RKO (cell line): ENCODE measurements at regions not wholly inside any gene's neighbourhood (a gene's known extent, or its start where the extent isn't known, plus 50 kb on each side); places are given as distances from the start of the nearest gene placed in this dataset.

ENCODE experiments used
- DNase-seq: peaks from one replicate; pipeline ENCODE4 v3.0.0-alpha.2; 2016; ENCODE audit warnings: low spot score

DNA sequence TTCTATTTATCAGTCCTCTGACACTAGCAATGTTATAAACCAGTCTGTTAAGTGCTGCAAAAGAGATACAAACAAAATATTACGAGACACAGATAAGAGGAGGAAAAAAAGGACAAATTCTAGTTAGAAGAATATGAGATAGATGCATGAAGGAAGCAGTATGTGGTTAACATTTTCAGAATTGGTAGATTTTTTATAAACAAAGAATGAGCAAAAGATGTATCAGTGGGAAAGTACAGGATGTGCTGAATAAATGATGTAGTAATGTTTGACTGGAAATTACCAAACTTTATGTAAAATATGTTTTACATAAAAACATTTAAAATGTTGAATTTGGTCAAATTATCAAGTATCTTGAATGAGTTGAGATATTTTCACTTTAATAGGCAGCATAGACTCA, 574.2 kb downstream of the NUF2 start:
- DNase-seq = no peak

DNA sequence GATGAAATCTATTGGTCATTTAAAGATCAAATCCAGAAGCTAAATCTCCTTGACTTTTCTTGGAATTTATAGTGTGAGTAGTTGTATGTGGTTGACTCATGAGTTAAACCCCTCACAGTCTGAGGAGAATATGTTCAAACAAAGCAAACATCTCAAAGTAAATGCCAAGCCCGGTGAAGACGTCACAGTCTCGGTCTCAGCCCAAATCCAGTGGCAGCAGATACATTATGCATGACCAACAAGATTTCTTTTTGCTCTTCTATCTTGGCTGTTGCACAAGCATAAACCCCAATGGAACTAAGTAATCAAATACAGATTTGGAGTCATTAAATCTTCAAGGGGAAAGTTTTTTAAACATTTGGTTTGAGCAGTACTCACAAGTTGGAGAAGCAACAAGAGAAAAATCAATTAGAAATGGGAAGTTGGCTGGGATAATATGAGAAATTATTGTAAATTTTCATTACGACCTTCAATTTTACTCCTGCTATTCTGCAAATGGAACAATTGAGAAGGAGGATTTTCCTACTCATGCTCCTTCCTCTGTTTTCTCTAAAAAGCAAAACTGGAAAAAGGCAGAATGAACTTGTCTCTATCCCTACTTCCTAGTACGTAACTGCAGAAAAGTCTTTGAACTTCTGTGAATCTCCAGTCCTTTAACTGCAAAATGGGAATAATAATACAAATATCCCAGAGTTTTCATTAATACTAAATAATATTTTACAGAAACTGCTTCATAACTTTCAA, 575.8 kb downstream of the NUF2 start:
- no peak for DNase-seq

DNA sequence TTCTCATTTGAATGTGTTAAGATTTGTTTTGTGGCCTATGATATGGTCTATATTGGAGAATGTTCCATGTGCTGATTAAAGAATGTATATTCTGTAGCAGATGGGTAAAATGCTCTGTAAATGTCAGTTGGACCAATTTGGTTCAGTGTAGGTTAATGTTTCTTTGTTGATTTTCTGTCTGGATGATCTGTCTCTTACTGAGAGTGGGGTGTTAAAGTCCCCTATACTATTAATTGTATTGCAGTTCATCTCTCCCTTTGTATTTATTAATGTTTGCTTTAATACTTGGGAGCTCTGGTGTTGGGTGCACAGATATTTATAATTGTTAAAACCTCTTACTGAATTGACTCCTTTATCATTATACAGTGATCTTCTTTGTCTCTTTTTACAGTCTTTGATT, 584.5 kb downstream of the NUF2 start:
- DNase-seq = no peak

DNA sequence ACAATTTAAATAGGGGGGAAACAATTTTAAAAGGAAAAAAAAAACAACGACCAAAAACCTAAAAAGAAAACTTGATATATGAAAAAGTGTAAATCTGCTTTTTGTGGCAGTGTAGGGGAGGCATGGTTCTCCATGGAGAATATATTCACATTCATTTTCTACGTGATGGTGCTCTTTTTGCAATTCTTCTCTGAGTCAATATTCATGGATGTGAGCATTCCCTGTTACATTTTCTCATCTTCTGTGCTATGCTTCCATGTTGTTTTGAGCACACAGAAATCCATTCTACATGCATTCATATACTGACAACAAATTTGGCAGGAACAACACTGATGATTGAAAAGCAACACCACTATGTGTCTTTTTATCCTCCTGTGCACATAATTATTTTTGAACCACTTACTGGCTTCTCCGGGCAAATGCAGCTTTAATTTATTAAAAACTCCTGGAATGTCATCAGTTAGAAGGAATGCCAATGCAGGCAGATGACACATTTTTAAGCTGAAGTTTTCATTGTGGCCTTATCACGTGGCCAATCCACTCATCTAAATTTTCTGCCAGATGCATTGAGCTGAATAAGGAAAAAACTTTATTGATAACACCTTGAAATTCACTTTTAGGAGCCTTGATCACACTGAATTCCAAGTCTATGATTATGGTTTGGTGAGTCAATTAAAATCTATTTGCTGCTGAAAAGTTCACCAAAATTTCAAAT, 590.6 kb downstream of the NUF2 start:
- no peak for DNase-seq

DNA sequence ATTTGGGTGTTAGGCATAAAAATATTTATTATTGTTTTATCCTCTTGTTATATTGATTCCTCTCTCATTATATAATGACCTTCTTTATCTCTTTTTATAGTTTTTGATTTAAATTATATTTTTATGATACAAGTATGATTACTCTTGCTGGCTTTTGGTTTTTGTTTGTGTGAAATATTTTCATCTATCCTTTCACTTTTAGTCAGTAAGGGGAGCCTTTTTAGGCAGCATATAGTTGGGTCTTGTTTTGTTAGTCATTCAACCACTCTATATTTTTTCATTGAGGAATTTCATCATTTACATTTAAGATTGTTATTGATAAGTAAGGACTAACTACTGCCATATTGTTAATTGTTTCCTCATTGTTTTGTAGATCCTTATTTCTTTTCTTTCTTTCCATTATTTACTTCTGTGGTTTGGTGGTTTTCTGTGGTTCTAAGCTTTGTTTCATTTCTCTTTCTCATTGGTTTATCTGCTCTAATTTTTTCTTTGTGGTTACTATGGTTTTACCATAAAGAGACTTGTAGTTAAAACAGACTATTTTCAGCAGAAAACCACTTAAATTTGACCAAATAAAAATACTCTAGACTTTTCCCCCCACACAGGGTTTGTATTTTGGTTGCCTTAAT, 593.1 kb downstream of the NUF2 start:
- DNase-seq = no peak

DNA sequence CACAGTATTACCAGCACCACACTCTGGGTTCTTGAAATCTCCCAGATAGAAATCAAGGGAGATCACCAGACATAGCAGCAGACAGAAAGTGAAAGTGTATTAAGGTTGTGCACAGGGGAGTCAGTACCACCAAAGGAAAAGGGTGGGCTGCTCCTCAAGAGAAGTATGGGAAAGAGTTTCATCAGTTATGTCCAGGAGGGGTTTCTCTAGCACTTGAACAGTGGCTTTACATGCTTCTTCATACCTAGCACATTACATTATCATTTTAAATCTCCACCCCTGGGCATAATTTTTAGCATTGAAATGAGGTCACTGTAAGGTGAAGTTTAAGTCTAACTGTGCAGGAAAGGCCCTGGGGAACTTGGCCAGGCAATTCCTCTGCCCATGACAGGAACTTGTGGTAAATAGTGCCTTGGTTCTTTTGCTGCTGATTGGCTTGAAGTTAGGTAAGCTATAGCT, 601.0 kb downstream of the NUF2 start:
- DNase-seq = no peak

DNA sequence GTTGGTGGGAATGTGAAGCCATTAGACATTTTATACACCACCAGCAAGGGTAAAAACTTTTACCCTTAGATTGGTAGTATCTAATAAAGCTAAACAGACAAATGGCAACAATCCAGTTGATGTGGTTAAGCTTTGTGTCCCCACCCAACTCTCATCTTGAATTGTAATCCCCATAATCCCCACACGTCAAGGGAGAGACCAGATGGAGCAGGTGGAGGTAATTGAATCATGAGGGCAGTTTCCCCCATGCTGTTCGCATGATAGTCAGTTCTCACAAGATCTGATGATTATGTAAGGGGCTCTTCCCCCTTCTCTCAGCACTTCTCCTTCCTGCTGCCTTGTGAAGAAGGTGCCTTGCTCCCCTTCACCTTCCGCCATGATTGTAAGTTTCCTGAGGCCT, 602.3 kb downstream of the NUF2 start:
- no peak for DNase-seq

DNA sequence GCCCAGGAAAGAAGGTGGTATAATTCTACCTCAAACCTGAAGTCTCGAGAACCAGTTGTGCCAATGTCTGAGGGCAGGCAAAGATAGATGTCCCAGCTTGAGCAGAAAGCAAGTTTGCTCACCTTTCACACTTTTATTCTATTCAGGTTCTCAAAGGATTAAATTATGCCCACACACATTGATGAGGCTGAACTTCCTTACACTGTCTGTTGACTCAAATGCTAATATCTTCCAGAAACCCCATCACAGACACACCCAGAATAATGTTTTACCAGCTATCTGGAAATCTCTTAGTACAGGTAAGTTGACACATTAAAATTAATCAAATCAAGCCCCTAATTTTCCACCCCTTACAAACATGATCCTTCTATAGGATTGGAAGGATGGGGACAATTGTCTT, 605.7 kb downstream of the NUF2 start:
- no peak for DNase-seq

DNA sequence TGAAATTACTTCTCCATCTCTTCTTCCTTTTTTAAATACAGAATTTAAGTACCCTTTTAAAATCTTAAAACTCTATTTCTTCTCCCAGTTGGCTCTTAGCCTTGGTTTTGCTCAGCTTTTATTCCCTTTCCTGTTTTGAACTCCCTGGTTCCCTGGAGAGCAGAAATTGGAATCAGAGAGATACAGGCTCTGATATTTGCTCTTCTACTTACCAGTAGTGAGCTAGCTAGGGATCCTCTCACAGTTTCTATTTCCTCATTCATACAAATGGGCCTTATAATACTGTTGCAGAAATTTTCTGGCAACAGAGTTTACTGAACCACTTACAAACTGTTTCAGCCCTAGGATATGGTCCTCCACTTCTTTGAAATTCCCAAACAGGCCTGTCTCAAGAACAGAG, 606.3 kb downstream of the NUF2 start:
- no peak for DNase-seq

DNA sequence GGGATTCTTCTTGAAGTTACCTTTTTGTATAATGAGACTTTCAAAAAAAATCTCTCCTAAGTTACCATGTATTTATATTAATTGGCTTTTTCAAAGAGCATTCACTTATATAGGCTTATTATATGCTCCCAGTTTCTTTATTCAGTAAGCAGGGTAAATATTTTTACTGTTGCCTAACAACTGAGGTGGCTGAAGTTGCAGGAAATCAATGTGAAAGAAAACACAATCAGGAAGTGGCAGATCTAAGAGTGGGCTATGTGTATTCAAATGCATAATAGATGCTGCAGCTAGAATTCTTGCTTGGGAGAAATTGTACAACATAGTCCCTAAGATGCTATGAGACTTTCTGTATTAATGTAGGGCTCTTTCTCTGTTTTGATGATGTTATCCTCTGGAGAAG, 606.9 kb downstream of the NUF2 start:
- DNase-seq = no peak

DNA sequence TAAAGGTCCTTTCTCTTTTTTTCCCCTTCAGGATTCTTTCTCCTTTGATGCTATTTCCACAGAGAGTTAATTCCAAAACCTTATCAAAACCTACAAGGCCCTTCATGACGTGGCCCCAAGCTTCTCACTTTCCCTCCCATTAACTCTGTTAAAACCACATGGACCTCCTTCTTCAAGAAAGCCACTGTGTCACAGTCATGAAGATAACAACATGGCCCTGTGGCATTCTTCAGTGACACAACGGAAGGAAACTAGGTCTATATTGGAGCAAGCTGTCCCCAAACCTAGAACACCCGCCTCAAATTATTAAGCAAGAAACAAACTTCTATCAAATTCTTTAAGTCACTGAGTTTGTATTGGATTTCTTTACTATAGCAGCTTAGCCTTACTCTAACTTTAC, 611.1 kb downstream of the NUF2 start:
- no peak for DNase-seq

DNA sequence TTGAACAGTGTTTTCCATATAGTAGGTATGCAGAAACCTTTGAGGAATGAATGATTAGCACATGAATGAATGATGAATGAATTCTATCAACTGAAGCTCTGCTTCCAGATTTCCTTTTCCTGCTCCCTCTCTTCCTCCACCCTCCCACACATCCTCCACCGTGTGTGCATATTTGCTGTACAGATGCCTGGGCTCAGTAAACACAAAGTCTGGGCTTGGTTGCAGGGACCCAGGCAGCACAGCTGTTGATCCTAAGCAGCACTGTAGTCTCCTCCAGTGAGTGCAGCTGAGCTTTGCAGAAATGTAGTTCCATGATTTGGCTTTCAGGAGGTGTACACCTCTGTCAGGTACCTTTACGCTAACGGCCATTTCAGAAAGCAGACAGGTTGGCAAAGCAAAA, 611.7 kb downstream of the NUF2 start:
- DNase-seq = no peak

DNA sequence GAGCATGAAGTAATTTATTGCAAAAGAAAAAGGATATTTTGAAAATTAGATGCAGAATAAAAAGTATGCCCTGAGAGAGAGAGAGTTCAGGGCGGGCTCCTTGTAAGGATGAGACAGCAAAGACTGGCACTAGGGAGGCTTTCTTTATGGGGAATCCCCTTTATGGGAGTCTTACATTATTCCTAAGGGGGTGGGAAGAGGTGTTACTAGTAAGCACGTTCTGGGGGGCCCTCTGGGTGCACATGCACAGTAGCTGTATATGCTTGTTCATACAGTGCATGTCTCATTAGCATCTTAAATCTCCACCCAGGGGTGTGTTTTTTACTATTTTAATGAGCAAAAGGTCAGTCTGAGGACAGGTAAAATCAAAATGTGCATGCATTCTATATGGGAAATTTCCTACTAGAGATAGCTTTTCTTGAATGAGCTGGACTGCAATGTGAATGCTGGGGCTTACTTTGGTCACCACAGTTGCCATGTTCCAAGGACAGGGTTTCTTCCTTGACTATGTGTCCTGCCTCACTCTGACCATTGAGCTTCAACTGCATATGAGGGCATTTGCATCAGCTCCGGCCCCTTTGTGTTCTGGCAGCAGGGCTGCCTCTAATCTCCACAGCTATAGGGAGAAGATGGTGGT, 614.1 kb downstream of the NUF2 start:
- DNase-seq = no peak

DNA sequence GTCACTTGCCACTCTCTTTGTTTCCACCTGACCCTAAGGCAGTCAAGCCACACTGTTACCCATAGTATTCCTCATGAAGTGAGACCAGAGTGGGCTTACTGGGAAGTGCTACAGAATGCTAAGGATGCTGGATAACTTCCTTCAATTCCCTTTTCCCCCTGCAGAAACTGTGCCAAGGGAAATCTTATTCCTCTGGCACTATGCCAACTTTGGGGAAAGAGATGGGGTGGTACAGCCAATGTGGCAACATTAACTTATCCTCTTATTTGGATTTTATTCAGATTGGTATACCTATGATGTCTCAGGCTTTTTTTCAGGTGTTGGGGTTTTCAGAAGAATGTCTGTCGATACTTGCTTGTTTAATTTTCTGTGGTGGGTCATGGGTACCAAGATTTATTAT, 599.4 kb upstream of the PBX1 start:
- DNase-seq = no peak

DNA sequence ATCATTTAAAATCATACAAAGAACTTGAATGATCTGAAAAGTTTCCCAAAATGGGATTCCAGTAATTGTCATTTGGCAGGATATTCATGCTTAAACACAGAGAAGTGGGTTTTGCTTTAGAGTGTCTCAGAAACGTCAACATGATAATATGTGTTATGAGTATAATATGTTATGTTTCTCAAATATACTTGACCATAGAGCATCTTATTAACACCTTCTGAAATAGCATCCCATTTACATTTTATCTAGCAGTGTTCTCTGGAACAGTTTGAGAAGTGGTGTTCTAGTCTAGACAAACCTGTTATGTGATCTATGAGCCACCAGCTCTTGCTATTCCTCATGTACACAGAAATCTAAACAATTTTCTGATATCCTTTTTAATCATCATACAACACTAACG, 588.8 kb upstream of the PBX1 start:
- DNase-seq = no peak

DNA sequence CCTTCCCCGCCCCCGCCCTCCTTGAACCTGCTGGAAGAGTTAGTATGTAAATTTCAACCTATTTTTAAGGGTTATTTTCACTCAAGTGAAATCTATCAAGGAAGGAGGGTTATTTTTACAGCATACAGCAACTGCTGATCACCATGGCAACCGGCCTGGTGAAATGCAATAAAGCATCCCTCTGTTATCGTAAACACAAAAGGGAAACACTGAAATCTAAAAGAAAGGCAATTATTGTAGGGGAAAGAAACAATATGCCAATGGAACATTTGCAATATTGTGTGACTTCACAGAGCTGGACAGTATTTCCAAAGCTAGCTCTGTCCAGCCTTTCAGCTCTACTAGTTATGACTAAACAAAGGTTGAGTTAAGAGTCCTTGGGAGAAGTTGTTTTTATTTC, 588.3 kb upstream of the PBX1 start:
- no peak for DNase-seq

DNA sequence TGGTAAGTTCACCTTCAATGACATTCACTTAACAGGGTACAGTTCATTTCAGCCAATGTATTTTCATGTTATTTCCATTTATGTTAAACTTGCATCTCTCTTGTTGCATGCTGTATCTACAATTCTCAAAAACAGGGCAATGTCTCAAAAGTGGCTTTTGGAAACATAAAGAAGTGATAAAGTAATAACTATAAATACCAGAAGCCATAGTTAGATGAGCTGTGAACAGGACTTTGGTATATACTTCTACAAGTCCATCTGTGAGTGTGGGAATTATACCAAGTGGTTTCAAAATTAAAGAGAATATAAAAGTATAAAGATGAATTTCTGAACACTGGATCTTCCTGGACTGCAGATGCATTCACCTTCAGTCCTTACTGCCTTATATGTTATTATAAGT, 585.4 kb upstream of the PBX1 start:
- no peak for DNase-seq

DNA sequence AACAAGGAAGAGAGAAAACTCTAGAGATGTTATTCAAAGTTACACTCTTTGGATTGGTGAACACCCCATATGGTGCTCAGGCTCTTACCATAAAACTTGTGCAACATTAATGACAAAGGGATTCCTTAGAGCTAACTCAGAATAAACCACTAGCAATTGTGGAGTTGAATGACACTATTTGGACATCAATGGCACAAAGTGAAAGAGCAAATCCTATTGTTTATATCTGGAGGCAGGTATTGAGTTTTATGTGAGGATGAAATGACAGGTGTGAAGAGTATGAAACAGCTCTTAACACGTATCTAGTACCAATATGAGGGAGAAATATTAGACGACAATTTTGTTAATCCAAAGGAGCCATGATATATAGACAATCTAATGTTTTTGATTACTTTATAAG, 584.9 kb upstream of the PBX1 start:
- DNase-seq = no peak

DNA sequence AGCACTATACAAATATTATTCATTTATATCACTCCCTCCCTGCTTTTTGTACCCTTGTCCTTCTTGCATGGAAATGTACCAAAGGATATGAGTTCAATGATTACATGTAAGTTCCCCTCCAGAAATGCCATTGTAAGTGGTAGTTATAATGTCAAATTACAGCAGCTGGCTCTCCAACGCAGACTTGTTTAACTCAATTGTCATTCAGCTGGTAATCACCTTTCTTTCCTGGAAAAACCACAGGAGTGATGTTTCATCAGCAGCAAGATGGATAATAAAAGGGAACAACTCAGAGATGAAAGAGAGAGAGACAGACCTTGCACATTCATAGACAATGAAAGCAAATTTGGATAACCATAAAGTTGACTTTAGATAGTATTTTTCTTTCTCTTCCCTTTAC, 578.6 kb upstream of the PBX1 start:
- no peak for DNase-seq

DNA sequence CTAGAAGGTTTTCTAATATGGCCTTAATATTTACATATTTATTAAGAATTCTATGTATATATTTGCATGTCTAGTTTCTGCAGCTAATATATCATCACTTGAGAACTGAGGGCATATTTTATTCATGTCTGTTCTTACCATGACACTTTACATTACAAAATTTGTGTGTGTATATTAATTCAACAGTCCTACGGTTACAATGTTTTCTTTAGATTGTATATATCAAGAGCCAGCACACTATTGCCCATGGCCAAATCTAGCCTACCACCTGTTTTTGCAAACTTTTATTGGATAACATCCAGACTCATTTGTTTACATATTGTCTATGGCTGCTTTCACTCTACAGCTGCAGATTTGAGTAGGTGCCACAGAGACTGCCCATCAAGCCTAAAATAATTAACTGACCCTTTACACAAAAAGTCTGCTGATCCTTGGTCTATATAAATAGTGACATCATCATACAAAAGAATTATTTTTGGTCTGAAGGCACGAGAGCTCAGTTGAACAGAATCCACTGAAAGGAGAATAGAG, 577.4 kb upstream of the PBX1 start:
- no peak for DNase-seq

DNA sequence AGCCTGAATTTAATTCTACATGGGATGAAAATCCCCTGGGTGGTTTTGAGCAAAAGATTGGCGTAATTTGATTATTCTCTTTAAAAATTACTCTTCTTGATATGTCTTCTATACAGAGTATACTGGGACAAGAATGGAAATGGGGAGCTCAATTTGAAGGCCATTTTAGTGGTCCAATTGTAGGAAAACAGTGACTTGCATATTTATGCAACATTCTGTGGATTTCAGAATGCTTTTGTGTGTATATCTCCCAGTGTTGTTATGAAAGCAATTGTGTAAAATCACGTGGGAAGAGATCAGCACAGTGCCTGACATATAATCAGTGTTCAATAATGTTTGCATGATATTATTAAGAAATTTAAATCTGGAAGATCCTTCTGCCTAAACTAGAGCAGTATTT, 575.9 kb upstream of the PBX1 start:
- DNase-seq = no peak

DNA sequence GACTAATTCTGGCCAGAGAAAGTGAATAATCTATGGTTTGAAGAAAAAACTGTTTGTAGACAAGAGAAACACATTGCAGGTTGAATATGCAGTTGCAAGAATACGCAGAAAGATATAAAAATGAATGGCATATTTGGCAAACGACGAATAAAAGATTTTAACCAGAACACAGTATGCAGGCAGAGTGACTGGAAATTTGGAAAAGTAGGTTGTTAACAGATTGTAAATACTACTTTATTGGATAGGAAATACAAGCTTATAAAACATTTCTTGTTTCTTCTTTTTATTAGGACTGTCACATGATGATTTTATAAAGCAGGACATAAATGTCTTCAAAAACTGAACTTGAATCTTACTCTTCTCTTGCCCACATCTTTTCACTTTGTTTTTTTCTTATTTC, 573.3 kb upstream of the PBX1 start:
- no peak for DNase-seq

DNA sequence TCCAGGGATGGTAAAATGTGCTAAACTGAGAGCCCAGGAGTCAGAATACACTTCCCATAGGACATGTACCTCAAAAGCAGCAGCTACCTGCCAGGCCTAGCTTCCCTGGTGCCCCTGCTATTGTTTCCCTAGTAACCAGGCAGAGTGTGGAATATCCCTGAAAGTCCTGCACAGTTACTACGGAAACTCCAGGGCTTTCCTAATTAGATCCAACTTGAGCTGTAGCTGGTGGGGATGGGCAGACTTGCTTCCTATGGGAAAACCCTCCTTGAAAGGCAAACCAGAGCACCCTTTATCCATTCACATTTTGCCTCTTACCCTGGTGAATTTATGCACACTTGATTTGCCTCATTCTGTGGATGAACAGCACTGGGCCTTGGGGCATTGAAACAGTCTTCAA, 559.9 kb upstream of the PBX1 start:
- no peak for DNase-seq
